ENCODE measurements at regions not wholly inside any gene's neighbourhood (a gene's known extent, or its start where the extent isn't known, plus 50 kb on each side); places are given as distances from the start of the nearest gene placed in this dataset.

GRCh38 chr6:2496291-2496690 lies 250.9 kb upstream of the GMDS start:
- H3K4me3 ChIP-seq (ENCODE audit: low read depth, low read length) = no peak overlapping the region
- DNase-seq (ENCODE audit: low read depth) = no peak
- no peak for TF ChIP-seq CTCF (IDR thresholded peaks at IDR 0.05; ENCODE audit: low read depth, low read length, missing control alignments)
- in situ Hi-C loops (cut with HindIII; ENCODE audit: low sequenced_read_pairs) = no loop called here

- TF ChIP-seq CTCF (IDR thresholded peaks at IDR 0.05; ENCODE audit: low read depth, low read length, missing control alignments) = no peak
- in situ Hi-C loops (cut with HindIII; ENCODE audit: low sequenced_read_pairs) = no loop called here
- H3K4me3 ChIP-seq (ENCODE audit: low read depth, low read length) = no peak overlapping the region
- DNase-seq (ENCODE audit: low read depth) = no peak
Measured at GRCh38 chr6:2492686-2493523, 247.5 kb upstream of the GMDS start.

GRCh38 chr6:2491137-2491536 lies 245.7 kb upstream of the GMDS start:
- TF ChIP-seq CTCF (IDR thresholded peaks at IDR 0.05; ENCODE audit: low read depth, low read length, missing control alignments) = no peak
- no peak for DNase-seq (ENCODE audit: low read depth)
- no peak overlapping the region for H3K4me3 ChIP-seq (ENCODE audit: low read depth, low read length)
- in situ Hi-C loops (cut with HindIII; ENCODE audit: low sequenced_read_pairs) = no loop called here

- in situ Hi-C loops (cut with HindIII; ENCODE audit: low sequenced_read_pairs) = no loop called here
- TF ChIP-seq CTCF (IDR thresholded peaks at IDR 0.05; ENCODE audit: low read depth, low read length, missing control alignments) = no peak
- H3K4me3 ChIP-seq (ENCODE audit: low read depth, low read length) = no peak overlapping the region
- no peak for DNase-seq (ENCODE audit: low read depth)
Measured at GRCh38 chr6:2488578-2488977, 243.2 kb upstream of the GMDS start.

GRCh38 chr6:2485116-2485515 lies 239.7 kb upstream of the GMDS start:
- in situ Hi-C loops (cut with HindIII; ENCODE audit: low sequenced_read_pairs) = no loop called here
- TF ChIP-seq CTCF (IDR thresholded peaks at IDR 0.05; ENCODE audit: low read depth, low read length, missing control alignments) = no peak
- DNase-seq (ENCODE audit: low read depth) = no peak
- H3K4me3 ChIP-seq (ENCODE audit: low read depth, low read length) = no peak overlapping the region

- TF ChIP-seq CTCF (IDR thresholded peaks at IDR 0.05; ENCODE audit: low read depth, low read length, missing control alignments) = no peak
- no peak for DNase-seq (ENCODE audit: low read depth)
- in situ Hi-C loops (cut with HindIII; ENCODE audit: low sequenced_read_pairs) = no loop called here
Measured at GRCh38 chr6:2482773-2483172, 237.4 kb upstream of the GMDS start.

More at GRCh38 chr6:2482773-2483172, 237.4 kb upstream of the GMDS start:
- no peak overlapping the region for H3K4me3 ChIP-seq (ENCODE audit: low read depth, low read length)

Data from astrocyte of the cerebellum (primary cell).